Body of pancreas (tissue), 4 donors: ENCODE measurements at regions not wholly inside any gene's neighbourhood (a gene's known extent, or its start where the extent isn't known, plus 50 kb on each side); places are given as distances from the start of the nearest gene placed in this dataset.
"Not testable (repeated sequence)": the region's sequence is repeated elsewhere in the genome, so short reads cannot be mapped to it uniquely, and the experiment has no call there.

Experiments
- ATAC-seq: fragments of 150-250 bp; one replicate; pipeline ENCODE4 v1.9.1; 2016
- DNase-seq, 4 donors: peaks; one replicate each; pipeline ENCODE4 v3.0.0-alpha.2; 2019
- H3K27ac ChIP-seq, 4 donors: fragments of 200-600 bp; sonication (generic); 1 replicate in 3 of 4; 2 replicates in 1 of 4; pipeline versions ENCODE4 v1.5.1 to v1.6.1; 2016 to 2019; ENCODE audit warnings: mild to moderate bottlenecking in 1 of 4, mixed read lengths in 1 of 4, moderate library complexity in 1 of 4
- H3K27me3 ChIP-seq, 2 donors: fragments of 200-600 bp; sonication (generic); one replicate each; pipeline ENCODE4 v1.6.0; 2016; ENCODE audit warnings: mild to moderate bottlenecking in 1 of 2
- H3K36me3 ChIP-seq, 2 donors: fragments of 200-600 bp; sonication (generic); replicated peaks in 1 of 2; 2 replicates each; pipeline ENCODE4 v1.5.1; 2016; ENCODE audit warnings: low read depth in 2 of 2; ENCODE audit not compliant: insufficient read depth in 1 of 2
- H3K4me1 ChIP-seq: fragments of 200-600 bp; sonication (generic); one replicate; pipeline ENCODE4 v1.6.0; 2016
- H3K4me3 ChIP-seq, 2 donors: fragments of 200-600 bp; sonication (generic); 1 replicate in 1 of 2; 2 replicates in 1 of 2; pipeline ENCODE4 v1.5.1; 2016 to 2019
- H3K9me3 ChIP-seq, 3 donors: fragments of 200-600 bp; sonication (generic); 1 replicate in 2 of 3; 2 replicates in 1 of 3; pipeline ENCODE4 v1.5.1; 2016
- POLR2A ChIP-seq, 3 donors: fragments of 450-650 bp; IDR thresholded peaks; one replicate each; pipeline ENCODE4 v1.6.1; 2016; ENCODE audit warnings: antibody characterized with exemption in 3 of 3, mild to moderate bottlenecking in 2 of 3
- WGBS, 2 donors: methylation state at CpG; one replicate each; pipeline ENCODE4 v1.1.5; 2017; 5-methylcytosine and 5-hydroxymethylcytosine counted together
- intact Hi-C: fragments of 100-400 bp; cut with DNase I; formaldehyde crosslinking; loops from one replicate; pipeline ENCODE4 v1.15.1; 2023
- TF ChIP-seq, protein P1 (sequence below), 7 experiments: fragments of 450-650 bp in 4 of 7; fragments of 200-600 bp in 3 of 7; sonication (generic) in 3 of 7; IDR thresholded peaks; one replicate each; pipeline ENCODE4 v1.5.1; 2016 to 2019; ENCODE audit warnings: antibody characterized with exemption in 7 of 7

DNA sequence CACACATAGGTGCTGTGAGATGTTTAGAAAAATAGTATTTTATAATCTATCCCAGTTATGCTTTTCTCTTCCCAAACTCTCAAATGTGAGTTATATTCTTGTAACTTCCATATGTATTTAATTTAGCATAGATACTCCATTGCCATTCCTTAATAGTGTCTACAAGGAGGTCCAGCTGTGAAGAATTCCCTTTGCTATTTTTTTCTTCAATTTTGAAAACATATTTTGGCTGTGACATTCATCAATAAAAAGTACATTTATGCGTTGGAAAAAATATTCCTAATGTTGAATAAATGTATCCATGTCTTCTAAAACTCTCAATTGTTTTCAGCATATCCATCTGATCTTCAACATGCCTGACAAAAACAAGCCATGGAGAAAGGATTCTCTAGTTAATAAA lies 1402.0 kb upstream of the SEL1L start:
- DNase-seq, result no peak
- WGBS, 2 donors, result 55 to 63% methylated on average over 1 of the region's 1 CpG
- no peak for ATAC-seq
- no peak for TF ChIP-seq POLR2A (IDR thresholded peaks at IDR 0.05)
- TF ChIP-seq, protein P1, sequence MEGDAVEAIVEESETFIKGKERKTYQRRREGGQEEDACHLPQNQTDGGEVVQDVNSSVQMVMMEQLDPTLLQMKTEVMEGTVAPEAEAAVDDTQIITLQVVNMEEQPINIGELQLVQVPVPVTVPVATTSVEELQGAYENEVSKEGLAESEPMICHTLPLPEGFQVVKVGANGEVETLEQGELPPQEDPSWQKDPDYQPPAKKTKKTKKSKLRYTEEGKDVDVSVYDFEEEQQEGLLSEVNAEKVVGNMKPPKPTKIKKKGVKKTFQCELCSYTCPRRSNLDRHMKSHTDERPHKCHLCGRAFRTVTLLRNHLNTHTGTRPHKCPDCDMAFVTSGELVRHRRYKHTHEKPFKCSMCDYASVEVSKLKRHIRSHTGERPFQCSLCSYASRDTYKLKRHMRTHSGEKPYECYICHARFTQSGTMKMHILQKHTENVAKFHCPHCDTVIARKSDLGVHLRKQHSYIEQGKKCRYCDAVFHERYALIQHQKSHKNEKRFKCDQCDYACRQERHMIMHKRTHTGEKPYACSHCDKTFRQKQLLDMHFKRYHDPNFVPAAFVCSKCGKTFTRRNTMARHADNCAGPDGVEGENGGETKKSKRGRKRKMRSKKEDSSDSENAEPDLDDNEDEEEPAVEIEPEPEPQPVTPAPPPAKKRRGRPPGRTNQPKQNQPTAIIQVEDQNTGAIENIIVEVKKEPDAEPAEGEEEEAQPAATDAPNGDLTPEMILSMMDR (IDR thresholded peaks at IDR 0.05), result no peak
- Histone ChIP-seq H3K27ac (no peak overlapping the region), H3K4me1 (no peaks in the 10 kb centered on the region), H3K9me3 (no peaks in the 10 kb centered on the region), H3K4me3 (no peak overlapping the region), H3K27me3 (no peaks in the 10 kb centered on the region), H3K36me3 (no peaks in the 10 kb centered on the region)
- intact Hi-C loops, result no loop called here

DNA sequence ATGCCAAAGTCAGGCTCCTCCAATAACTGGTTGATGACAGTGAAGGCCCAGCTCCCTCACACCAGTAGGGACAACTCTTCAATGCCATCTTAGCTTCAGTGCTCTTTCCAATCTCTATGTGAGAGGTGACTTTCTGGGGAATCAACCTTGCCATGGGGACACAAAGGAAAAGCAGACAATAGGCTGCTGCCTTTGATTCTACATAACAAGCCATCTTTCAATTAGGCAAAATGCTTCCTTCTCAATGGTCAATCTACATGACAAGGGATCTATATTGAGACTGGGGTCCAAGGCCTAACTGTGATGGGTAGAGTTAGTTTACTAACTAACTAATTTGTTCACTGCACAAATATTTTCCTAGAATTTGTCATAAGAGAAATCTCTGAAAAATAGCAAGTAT lies 1417.5 kb upstream of the SEL1L start:
- no peaks in the 10 kb centered on the region for H3K9me3 ChIP-seq
- H3K4me1 ChIP-seq, result no peaks in the 10 kb centered on the region
- no peaks in the 10 kb centered on the region for H3K27me3 ChIP-seq
- H3K36me3 ChIP-seq, result no peaks in the 10 kb centered on the region
- DNase-seq (no peak), ATAC-seq (no peak)
- H3K27ac ChIP-seq, result no peak overlapping the region
- no peak for TF ChIP-seq POLR2A (IDR thresholded peaks at IDR 0.05)
- TF ChIP-seq, protein P1 (IDR thresholded peaks at IDR 0.05), result no peak
- no peak overlapping the region for H3K4me3 ChIP-seq
- intact Hi-C loops, result no loop called here

GRCh38 chr14:82963756-82964155 lies 1430.1 kb upstream of the SEL1L start:
- no peaks in the 10 kb centered on the region for H3K27me3 ChIP-seq
- no peak for DNase-seq
- no peak overlapping the region for H3K27ac ChIP-seq
- no peaks in the 10 kb centered on the region for H3K4me1 ChIP-seq
- no peaks in the 10 kb centered on the region for H3K36me3 ChIP-seq
- TF ChIP-seq, protein P1 (IDR thresholded peaks at IDR 0.05), result no peak
- no peak for TF ChIP-seq POLR2A (IDR thresholded peaks at IDR 0.05)
- intact Hi-C loops, result no loop called here
- no peak for ATAC-seq
- no peaks in the 10 kb centered on the region for H3K9me3 ChIP-seq
- 86 to 90% methylated on average over 2 of the region's 2 CpGs for WGBS, 2 donors
- H3K4me3 ChIP-seq, result no peak overlapping the region

DNA sequence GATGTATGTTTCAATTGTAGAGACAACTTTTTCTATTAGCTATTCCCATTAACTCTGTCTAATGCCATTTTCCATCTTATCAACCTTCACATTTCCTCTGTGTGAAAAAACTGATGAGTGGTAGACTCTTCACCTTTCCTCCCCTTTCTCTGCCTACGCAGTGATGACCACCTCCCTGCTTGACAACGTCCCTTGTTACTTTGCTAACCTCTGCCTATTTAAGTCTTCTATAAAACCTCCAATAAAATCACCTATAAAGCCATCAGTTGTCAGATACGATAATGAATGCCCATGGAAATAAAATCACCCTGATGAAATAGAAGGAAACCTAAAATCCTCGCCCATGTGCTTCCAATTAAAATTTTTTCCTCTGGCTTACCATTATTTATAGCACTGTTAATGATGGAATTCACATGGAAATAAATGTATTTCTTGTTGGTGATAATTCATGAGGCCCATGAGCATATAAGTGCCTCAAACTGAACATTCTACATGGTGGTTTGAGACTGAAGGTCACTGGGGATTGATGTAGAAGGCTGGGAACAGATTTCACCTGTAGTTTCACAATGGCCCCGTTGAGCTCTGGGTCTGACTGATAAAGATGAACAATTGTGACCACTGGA lies 1454.0 kb upstream of the SEL1L start:
- Histone ChIP-seq H3K27ac (no peak overlapping the region), H3K4me3 (no peak overlapping the region), H3K27me3 (no peaks in the 10 kb centered on the region), H3K9me3 (no peaks in the 10 kb centered on the region), H3K36me3 (no peaks in the 10 kb centered on the region), H3K4me1 (no peaks in the 10 kb centered on the region)
- intact Hi-C loops, result no loop called here
- no peak for ATAC-seq
- TF ChIP-seq, protein P1 (IDR thresholded peaks at IDR 0.05), result no peak
- TF ChIP-seq POLR2A (IDR thresholded peaks at IDR 0.05), result no peak
- WGBS, 2 donors, result 49 to 70% methylated on average over 5 of the region's 5 CpGs
- DNase-seq, result no peak

DNA sequence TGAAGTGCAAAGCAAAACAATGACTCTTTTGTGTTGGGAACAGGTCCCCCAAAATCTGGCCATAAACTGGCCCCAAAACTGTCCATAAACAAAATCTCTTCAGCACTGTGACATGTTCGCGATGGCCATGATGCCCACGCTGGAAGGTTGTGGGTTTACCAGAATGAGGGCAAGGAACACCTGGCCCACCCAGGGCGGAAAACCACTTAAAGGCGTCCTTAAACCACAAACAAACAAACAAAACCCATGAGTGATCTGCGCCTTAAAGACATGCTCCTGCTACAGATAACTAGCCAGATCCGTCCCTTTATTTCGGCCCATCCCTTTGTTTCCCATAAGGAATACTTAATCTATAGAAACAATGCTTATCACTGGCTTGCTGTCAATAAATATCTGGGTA lies 1460.9 kb upstream of the SEL1L start:
- H3K9me3 ChIP-seq, intact Hi-C loops, H3K36me3 ChIP-seq, H3K27me3 ChIP-seq, H3K27ac ChIP-seq, ATAC-seq, H3K4me1 ChIP-seq, H3K4me3 ChIP-seq, DNase-seq: not testable (repeated sequence)
- WGBS, 2 donors, result 88 to 95% methylated on average over 8 of the region's 8 CpGs
